Hematopoietic multipotent progenitor cell treated with erythropoietin and hydrocortisone succinate and interleukin-3 and kit ligand, for 8 days (in vitro differentiated cells): ENCODE measurements at regions not wholly inside any gene's neighbourhood (a gene's known extent, or its start where the extent isn't known, plus 50 kb on each side); places are given as distances from the start of the nearest gene placed in this dataset.
"Not testable (repeated sequence)": the region's sequence is repeated elsewhere in the genome, so short reads cannot be mapped to it uniquely, and the experiment has no call there.

Experiments
- DNase-seq: peaks from one replicate; pipeline ENCODE4 v3.0.0-alpha.2; 2015

GRCh38 chr4:66351761-66352160, 681.5 kb upstream of the EPHA5 start:
- DNase-seq: no peak

- DNase-seq: no peak
Measured at GRCh38 chr4:66340286-66340893, 670.1 kb upstream of the EPHA5 start.

GRCh38 chr4:66339007-66339406, 668.7 kb upstream of the EPHA5 start:
- no peak for DNase-seq

GRCh38 chr4:66331761-66332160, 661.5 kb upstream of the EPHA5 start:
- DNase-seq: no peak

- no peak for DNase-seq
Measured at GRCh38 chr4:66330125-66330524, 659.8 kb upstream of the EPHA5 start.

- no peak for DNase-seq
Measured at GRCh38 chr4:66328803-66329574, 658.7 kb upstream of the EPHA5 start.

GRCh38 chr4:66307641-66308438, 637.6 kb upstream of the EPHA5 start:
- DNase-seq: no peak

- no peak for DNase-seq
Measured at GRCh38 chr4:66300336-66300934, 630.1 kb upstream of the EPHA5 start.

GRCh38 chr4:66298569-66298968, 628.3 kb upstream of the EPHA5 start:
- DNase-seq: no peak

GRCh38 chr4:66297703-66298102, 627.4 kb upstream of the EPHA5 start:
- no peak for DNase-seq

- no peak for DNase-seq
Measured at GRCh38 chr4:66294638-66295037, 624.3 kb upstream of the EPHA5 start.

- DNase-seq: no peak
Measured at GRCh38 chr4:66284991-66285451, 614.7 kb upstream of the EPHA5 start.

GRCh38 chr4:66279084-66279483, 608.8 kb upstream of the EPHA5 start:
- no peak for DNase-seq

GRCh38 chr4:66275411-66276038, 605.2 kb upstream of the EPHA5 start:
- no peak for DNase-seq

- DNase-seq: no peak
Measured at GRCh38 chr4:66273110-66273509, 602.8 kb upstream of the EPHA5 start.

- DNase-seq: not testable (repeated sequence)
Measured at GRCh38 chr4:66270356-66270755, 600.1 kb upstream of the EPHA5 start.

- not testable (repeated sequence) for DNase-seq
Measured at GRCh38 chr4:66266554-66266953, 596.3 kb upstream of the EPHA5 start.

GRCh38 chr4:66266035-66266434, 595.7 kb upstream of the EPHA5 start:
- no peak for DNase-seq

- DNase-seq: no peak
Measured at GRCh38 chr4:66252291-66252690, 582.0 kb upstream of the EPHA5 start.

- DNase-seq: no peak
Measured at GRCh38 chr4:66246643-66247042, 576.4 kb upstream of the EPHA5 start.

GRCh38 chr4:66235876-66236275, 565.6 kb upstream of the EPHA5 start:
- DNase-seq: no peak

GRCh38 chr4:66229885-66230284, 559.6 kb upstream of the EPHA5 start:
- DNase-seq: no peak

GRCh38 chr4:66225539-66225938, 555.2 kb upstream of the EPHA5 start:
- no peak for DNase-seq
